ENCODE measurements at regions not wholly inside any gene's neighbourhood (a gene's known extent, or its start where the extent isn't known, plus 50 kb on each side); places are given as distances from the start of the nearest gene placed in this dataset.

DNA sequence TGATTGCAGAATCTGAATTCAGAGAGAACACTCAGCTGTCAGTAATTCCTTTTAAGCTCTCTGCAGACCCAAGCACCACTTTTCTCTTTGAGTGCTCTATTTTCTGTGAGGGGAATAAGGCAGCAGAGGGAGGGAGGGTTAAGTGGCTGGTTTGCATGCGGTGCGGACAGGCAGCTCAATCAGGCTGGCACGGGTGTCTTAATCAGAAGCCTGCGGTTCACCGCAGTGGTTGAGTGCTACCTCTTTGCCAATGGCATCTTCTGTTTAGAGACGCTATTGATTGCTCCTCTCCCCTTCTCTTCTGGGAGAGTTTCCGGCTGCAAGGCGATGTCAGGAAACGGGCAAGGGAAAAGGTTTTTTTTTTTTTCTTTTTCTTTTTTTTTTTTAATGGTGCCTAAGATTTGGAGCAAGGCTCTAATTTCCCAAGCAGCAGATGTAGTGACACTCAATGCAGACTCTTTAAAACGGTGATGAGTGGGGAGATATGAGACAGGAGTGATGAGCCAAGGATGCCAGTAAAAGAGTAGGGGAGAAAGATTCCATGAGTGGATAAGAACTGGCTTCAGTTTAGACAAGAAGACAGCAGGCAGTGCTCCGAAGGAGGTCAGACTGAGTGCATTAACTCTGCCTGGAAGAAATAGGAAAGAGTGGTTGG is 533.7 kb upstream of the SEL1L start:
- no peak for DNase-seq

DNA sequence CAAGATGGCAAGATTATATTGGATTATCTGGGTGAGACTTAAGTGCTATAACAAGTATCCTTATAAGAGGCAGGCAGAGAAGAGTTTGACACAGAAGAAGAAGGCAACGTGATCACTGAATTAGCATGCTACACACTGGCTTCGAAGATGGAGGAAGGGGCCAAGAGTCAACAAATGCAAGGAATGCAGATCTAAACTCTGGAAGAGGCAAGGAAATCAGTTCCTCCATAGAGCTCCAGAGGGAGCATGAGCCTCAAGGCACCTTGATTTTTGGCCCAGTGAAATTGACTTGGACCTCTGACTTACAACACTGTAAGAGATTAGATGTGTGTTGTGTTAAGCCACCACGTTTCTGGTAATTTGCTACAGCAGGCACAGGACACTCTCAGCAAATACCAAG is 536.4 kb upstream of the SEL1L start:
- no peak for DNase-seq

DNA sequence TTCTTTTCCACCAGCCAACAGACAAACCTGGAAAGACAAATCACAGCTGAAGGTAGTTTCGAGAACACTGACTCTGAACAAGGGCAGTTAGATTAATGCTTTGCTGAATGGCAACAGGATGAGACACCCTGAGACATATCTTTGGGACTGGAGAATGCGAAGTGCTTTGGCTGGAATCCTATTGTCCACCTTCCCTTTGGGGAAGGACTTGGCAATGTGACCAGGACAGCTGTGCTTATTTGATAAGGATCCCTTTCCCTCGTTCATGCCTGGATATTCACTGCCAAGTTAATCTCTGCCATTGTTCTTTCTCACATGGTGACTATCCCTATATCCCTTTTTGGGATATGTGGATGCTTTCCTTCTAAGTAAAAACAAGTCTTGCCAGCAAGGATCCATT is 537.1 kb upstream of the SEL1L start:
- no peak for DNase-seq

DNA sequence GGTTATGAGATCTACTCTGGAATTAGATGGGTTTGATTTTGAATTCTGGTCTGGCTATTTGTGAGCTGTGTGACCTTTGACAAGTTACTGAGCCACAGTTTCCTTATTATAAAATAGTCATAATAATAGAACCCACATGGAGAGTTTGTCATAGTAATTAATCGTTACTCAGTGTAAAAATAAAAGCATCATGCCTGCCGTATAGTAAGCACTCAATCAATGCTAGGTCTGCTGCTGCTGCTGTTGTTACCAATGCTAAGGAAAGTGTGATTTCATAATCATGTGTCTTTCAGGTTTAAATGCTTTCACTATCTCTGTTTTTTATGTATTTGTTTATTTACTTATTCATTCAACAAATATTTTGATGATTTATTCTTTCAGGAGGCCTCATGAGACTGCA is 539.9 kb upstream of the SEL1L start:
- no peak for DNase-seq

DNA sequence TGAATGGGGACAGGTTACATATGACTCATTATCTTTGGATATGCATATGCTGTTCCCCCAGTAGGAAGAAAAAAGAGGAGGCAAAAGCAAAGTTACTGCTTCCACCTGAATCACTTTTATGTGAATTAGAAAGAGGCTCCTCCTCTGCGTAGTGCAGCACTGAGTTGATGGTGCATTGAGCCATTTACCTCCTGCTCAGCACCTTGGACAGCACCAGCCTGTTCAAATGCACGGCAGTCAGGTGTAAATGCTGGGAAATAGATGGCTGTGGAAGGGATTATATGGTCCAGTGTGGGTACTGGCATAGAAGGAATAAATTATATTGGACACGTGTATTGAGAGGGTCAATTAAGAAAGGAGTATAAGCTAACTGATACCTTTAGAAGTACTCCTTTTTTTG is 541.9 kb upstream of the SEL1L start:
- no peak for DNase-seq

DNA sequence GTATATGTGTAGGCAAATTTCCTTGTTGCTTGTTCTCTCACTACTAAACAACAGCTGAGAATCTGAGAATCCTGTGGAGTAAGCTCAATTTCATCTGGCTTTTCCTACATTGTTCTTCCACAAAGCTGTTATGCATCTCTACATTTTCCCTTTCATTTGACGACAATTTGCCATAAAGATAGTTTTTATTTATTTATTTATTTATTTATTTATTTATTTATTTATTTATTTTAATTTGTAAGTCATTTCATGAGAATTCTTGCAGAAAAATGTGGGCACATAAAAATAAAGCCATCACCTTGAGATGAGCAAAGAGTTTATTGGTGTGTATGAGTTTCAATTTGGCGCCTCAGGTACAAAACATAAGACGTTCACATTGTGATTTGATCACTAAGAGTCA is 545.9 kb upstream of the SEL1L start:
- no peak for DNase-seq

DNA sequence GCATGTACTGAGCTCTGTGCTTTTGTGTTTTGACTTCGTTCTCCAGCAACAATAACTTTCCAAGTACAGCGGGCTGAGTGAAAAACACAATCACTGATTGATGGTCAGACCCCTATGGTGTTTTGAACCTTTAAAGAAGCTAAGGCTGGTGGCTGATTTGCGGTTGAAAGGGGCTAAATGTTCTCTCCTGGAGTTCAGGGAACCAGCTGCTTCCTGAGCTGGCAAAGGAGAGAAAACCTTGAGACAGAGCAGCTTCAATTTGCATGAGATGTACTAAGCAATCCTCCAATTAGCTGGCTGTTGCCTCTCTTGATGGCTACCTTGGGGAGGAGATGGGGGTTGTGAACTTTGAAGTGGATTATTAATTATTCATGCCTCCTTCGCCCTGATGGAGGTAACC is 546.7 kb upstream of the SEL1L start:
- no peak for DNase-seq

DNA sequence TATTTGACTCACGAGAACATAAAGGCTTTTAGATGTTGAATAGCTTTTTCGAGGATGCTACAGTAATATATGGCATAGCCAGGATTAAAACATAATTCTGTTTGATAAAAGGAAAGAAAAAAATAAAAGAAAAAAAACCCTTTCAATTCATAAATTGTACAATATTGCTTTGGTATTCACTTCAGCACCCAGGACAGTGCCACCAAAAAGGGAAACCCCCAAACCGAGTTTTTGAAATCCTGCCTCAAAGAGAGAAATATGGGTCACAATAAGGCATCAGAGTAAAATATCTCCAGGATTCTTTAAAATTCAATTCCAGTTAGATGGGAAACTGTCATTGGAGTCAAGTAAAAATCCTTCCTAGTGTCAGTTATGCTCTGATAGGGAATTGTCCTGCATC is 551.2 kb upstream of the SEL1L start:
- no peak for DNase-seq

DNA sequence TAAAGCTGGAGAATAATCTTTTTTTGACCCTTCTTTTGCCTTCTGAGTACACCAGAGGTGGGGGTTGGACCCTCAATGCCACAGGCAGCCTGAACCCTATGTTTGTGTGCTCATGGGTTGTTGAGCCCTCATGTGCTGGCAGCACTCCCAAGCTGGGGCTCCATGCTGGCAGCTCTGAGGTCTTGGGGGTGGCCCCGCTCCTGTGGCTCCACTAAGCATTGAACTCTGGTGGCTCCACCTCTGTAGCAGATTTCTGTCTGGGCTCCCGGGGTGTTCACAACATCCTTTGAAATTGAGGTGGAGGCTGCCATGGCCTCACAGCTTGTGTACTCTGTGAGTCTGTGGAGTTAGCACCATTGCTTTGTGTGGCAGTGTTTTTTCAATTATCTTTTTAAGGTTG is 557.4 kb upstream of the SEL1L start:
- DNase-seq = no peak

DNA sequence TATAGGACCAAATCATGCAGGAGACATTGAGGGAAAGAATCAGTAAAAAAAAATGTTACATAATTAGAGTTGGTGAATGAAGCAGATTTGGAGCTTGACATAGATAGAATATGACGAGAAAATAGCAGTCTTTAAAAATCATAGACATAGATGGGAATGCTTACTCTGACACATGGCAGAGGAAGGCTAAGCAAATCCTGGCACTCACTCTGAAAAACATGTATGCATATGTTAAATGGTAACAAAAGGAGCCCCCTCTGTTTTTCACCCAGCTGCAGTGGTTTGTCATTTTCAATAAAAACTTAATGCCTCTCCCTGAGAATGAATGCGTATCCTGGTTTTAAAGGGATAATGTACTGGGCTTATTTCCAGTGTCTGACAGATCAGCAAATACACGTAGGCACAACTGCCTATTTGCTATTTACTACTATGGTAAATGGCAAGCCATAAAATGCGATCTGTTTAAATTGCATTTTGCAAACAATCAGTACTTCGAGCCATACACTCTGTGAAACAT is 561.2 kb upstream of the SEL1L start:
- no peak for DNase-seq

DNA sequence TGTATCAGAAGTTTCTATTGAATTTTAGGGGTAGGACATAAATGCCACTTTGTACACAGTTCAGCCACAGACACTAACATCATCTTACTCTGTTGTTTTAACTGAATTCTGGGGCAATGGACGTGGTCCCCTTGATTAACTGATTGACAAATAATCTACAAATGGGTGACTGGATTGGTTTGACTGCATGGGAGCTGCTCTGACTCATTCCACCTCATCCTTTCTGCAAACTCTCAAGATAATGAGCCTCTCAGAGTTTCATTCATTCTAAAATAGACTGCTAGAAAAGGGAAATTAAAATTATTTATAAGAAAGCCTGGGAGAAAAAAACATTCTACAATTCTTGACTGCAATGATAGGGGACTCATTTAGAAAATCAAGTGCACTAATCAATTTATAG is 570.4 kb upstream of the SEL1L start:
- DNase-seq = no peak

DNA sequence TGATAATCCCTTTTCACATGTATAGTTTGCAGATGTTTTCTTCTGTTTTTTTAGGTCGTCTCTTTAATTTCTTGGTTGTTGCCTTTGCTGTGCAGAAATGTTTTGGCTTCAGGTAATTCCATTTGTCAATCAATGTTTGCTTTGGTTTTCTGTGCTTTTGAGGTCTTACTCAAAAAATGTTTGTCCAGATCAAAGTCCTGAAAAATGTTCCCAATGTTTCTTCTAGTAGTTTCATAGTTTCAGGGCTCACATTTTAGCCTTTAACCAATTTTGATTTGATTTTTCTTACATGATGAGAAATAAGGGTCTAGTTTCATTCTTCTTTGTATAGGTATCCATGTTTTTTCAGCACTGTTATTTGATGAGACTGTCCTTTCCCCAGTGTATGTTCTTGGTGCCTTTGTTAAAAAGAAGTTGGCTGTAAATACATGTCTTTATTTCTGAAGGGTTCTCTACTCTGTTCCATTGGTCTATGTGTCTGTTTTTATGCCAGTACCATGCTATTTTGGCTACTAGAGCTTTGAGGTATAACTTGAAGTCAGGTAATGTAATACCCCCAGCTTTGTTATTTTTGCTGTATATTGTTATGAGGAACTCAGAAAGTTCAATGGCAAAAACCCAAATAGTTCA is 578.7 kb upstream of the SEL1L start:
- DNase-seq = no peak

DNA sequence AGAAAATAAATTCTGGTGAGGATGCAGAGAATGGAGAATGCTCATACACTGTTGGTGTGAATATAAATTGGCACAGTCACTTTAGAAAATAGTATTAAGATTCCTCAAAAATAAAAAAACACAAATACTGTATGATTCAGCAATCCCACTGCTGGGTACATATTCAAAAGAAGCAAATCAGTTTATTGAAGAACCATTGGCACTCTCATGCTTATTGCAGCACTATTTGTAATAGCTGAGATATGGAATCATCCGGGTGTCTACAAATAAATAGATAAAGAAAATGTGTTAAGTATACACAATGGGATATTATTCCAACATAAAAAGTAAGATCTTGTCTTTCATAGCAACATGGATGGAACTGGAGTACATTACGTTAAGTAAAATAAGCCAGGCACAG is 579.4 kb upstream of the SEL1L start:
- DNase-seq = no peak

DNA sequence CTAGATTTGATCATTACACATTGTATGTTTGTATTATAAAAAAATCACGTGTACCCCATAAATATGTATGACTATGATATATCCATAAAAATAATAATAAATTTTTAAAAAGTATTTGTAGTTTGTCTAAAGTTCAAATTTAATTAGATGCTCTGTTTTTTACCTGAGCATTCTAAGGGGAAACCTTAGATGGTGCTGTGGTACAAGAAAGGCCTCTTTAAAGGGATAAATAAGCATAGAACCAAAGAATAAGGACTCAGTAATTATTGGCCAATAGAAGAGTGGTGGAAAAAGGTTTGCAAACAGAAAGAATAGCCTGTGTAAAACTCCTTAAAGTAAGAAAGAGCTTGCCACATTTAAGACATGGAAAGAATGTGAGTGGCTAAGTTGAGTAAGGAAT is 580.1 kb upstream of the SEL1L start:
- no peak for DNase-seq

DNA sequence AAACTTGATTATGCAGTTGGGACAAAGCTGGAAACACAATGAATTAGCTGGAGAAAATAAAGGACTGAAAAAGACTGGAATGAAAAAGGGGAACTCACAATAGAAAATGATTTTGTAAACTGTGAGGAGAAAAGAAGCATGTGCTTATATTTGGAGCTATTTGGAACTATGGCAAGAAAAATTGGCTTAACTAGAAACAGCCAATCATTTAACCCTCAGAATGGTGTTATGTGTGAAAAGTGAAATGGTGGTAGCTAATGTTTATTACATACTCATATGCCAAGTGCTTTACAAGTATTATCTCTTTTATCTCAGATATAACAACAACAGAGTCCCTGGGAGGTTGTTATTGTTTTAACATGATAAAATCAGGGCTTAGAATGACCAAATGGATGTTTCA is 583.1 kb upstream of the SEL1L start:
- no peak for DNase-seq

DNA sequence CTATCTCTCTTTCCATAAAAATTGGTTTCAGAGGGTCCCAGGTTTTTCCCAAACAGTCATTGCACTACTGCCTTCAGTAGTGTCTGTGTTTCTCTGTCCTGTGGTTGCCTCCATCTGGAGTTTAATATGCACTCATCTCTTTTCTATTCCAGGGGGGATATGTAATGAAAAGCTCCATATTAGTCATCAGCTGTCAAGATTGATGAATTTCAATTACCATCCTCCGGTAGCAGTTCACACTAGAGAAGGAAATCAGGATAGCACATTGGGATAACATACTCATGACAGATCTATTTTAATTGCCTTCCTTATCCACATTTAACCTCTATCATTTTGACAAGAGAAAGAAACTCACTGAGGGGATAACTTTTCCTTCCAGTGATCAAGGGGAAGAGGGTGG is 589.0 kb upstream of the SEL1L start:
- DNase-seq = no peak

DNA sequence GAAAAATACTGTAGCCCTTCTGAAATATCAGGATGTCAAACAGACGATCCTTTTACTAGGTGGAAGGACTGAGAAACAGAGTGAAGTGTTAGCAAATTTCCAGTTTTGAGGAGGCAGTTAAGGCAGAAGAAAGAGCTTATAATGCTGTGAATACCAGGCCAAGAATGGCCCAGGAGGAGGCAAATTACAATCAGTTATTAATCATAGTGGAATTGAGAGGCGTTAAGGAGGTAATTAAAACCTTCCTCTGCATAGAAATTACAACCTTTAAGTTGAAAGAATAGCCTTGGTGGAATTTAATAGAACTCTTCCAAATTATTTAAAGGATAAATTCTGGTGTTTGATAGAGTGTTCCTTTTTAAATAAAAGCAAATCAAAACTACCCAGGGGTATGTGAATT is 590.9 kb upstream of the SEL1L start:
- no peak for DNase-seq

DNA sequence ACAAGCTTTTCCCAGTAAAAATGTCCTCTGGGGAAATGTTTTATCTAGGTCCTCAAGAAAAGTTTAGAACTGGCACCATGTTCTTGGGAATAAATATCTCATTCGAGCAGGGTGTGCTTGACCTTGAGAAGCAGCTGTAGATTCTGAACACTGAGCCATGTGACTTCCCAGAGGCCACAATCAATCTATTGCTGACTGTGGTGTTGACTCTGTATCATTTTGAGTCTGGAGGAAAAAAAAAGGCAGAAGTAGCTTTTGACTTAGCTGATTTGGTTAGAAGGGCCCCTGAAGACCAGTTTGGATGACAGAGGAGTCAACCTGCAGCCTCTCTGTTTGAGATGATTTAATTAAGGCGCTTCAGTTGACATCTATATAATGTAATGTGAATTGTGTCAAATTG is 592.4 kb upstream of the SEL1L start:
- no peak for DNase-seq

DNA sequence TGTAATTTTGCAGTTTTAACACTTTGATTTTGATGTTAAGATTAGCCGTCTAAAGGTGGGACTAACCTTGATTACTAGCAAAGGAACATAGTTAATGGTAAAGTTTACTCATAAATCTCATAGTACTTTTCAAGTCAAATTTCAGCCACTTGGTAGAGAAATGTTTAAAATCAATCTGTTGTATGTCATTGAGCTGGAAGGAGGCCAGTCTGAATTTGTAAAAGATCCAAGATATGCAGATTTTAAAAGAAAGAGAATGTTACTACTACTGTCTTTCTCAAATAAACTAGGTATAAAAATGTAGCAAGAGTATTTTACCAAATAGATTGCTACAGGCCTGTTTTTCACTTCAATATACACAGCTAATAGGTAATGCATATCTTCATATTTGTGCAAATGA is 600.8 kb upstream of the SEL1L start:
- no peak for DNase-seq

DNA sequence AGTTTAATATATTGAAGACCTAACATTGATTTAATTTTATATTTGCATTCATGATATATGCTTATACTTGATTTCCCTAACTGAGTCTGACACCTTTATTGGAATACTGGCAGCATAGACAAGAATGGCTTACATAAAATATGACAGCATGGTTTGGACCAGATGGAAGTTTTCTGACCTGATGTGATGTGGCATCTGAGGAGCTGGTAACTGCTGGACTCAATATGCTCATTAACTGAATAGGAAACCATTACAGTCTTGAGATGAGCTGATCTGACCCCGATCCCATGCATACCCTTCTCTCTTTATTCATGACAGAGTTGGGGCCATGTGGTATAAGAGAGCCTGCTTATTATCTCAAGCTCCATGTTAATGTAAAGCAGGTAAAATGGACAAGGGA is 604.8 kb upstream of the SEL1L start:
- DNase-seq = no peak

DNA sequence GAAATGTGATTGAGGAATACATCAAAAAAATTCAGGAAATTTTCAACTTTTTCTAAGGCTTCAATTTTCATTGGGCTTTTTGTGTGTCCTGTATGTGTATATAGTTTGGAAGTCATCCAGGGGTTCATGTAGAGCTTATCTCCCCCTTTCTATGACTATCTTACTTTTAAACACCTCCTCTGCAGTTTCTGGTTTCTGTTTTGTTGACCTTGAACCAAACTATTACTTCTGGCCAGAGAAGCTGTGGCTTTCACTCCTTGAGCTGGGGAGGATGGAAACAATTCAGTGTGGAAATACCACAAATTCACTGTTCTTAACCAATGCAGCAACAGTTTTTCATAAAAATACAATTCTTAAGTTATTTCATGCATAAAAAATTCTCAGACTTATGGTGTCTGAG is 613.2 kb upstream of the SEL1L start:
- no peak for DNase-seq

DNA sequence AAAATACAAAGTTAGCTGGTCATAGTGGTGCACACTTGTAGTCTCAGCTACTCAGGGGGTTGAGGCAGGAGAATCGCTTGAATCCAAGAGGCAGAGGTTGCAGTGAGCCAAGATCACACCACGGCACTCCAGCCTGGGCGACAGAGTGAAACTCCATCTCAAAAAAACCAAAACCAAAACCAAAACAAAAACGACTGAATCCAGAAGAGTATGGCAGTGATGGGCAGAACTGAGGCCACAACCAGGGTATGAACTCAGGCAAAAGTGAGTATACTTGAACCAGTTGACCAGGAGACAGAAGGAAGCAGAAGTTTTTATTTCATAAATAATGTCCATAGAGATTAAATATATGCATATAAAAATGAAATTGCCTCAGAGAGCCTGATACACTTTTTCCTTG is 620.0 kb upstream of the SEL1L start:
- DNase-seq = no peak

DNA sequence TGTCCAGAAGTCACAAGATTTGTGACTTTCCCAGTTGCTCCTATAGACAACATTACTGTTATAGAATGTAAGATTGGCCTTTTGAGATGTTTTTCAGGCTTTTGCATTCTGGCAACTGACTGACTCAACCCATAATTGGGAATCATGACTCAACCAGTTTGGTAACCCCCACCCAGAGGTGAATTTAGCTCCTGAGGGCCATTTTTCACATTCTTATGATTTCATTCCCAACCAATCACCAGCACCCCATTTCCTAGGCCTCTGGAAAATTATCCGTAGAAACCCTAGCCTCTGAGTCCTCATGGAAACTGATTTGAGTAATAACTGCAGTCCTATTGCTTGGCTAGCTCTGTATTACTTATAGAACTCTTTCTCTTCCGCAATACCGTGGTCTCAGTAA is 626.0 kb upstream of the SEL1L start:
- DNase-seq = no peak

DNA sequence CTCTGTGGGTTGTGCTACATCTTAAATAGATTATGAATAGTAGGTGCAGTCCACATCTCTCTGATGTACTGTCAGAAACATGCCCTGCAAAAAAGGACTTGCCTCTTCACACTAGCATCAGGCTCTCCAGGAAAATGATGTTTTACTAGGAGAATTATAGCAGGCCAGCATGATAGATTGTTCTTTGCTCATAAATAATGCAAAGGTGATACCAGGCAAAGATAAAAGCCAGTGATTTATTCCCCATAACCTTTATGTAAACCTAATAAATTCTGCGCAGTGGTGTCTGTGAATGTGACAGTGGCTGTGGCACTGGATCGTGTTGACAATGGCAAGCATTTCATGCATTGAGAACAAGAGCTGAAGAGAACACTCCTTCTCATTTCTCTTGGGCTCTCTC is 646.5 kb upstream of the SEL1L start:
- no peak for DNase-seq

DNA sequence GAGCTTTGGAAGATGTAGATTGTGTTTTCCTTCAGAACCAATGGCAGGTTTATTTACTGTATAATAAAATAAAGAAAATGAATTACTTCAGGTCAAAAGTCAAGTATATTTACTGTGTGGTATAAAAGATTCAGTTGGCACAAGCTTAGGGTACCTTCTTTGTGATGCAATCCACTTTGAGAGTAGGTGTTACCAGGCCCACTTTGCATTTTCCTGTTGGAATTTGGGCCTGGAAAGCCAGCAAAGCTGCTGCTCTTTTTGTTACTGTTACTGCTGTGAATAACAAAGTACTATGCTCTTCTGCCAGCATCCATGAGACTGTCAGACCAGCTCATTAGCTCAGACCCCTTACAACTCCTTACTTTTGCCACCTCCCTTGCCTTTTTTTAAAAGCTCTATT is 649.0 kb upstream of the SEL1L start:
- no peak for DNase-seq
